ENCODE measurements at regions not wholly inside any gene's neighbourhood (a gene's known extent, or its start where the extent isn't known, plus 50 kb on each side); places are given as distances from the start of the nearest gene placed in this dataset.

GRCh38 chr2:153020201-153020600 lies 301.8 kb downstream of the ARL6IP6 start:
- ChIA-PET CTCF (no interaction called here), POLR2A (no interaction called here)
- no peak for TF ChIP-seq USF2 (IDR thresholded peaks at IDR 0.05; ENCODE audit: borderline replicate concordance, low read depth, low read length)
- no peak overlapping the region for H3K4me2 ChIP-seq
- no peaks in the 10 kb centered on the region for H3K4me1 ChIP-seq (ENCODE audit: control insufficient read depth in 1 of 2, insufficient read depth in 2 of 2, low read depth in 1 of 2, low read length in 1 of 2)
- H3K4me3 ChIP-seq (ENCODE audit: low read depth in 2 of 2, low read length in 1 of 2): no peak overlapping the region
- no peaks in the 10 kb centered on the region for H3K9me3 ChIP-seq
- H3K9ac ChIP-seq: no peak overlapping the region
- H3K79me2 ChIP-seq (ENCODE audit: insufficient read depth): no peaks in the 10 kb centered on the region
- no peak overlapping the region for H2AFZ ChIP-seq (ENCODE audit: low read depth)
- 2% methylated on average over 2 of the region's 2 CpGs for WGBS (ENCODE audit: low lambda C conversion rate)
- H3K36me3 ChIP-seq (replicated peaks in 1 of 2; ENCODE audit: control insufficient read depth in 1 of 2, insufficient read depth in 2 of 2, low read length in 1 of 2): no peaks in the 10 kb centered on the region
- no peaks in the 10 kb centered on the region for H3K27me3 ChIP-seq (ENCODE audit: insufficient read depth)
- H3F3A ChIP-seq (replicated peaks; ENCODE audit: insufficient read depth): no peaks in the 10 kb centered on the region
- DNase-seq: no peak
- H3K27ac ChIP-seq (ENCODE audit: low read depth in 2 of 2, low read length in 1 of 2): no peak overlapping the region
- no peaks in the 10 kb centered on the region for H3K9me2 ChIP-seq
- H4K20me1 ChIP-seq (ENCODE audit: insufficient read depth): no peaks in the 10 kb centered on the region

- Histone ChIP-seq H3K27me3 (ENCODE audit: insufficient read depth) (no peaks in the 10 kb centered on the region), H3K4me1 (ENCODE audit: control insufficient read depth in 1 of 2, insufficient read depth in 2 of 2, low read depth in 1 of 2, low read length in 1 of 2) (no peaks in the 10 kb centered on the region), H3K9ac (no peak overlapping the region), H3K4me2 (no peak overlapping the region), H2AFZ (ENCODE audit: low read depth) (no peak overlapping the region), H3K9me2 (no peaks in the 10 kb centered on the region), H4K20me1 (ENCODE audit: insufficient read depth) (no peaks in the 10 kb centered on the region), H3K79me2 (ENCODE audit: insufficient read depth) (no peaks in the 10 kb centered on the region), H3K27ac (ENCODE audit: low read depth in 2 of 2, low read length in 1 of 2) (no peak overlapping the region), H3K4me3 (ENCODE audit: low read depth in 2 of 2, low read length in 1 of 2) (no peak overlapping the region), H3F3A (replicated peaks; ENCODE audit: insufficient read depth) (no peaks in the 10 kb centered on the region), H3K9me3 (no peaks in the 10 kb centered on the region), H3K36me3 (replicated peaks in 1 of 2; ENCODE audit: control insufficient read depth in 1 of 2, insufficient read depth in 2 of 2, low read length in 1 of 2) (no peaks in the 10 kb centered on the region)
- ChIA-PET CTCF (no interaction called here), POLR2A (no interaction called here)
- TF ChIP-seq POLR2AphosphoS5 (IDR thresholded peaks at IDR 0.05; ENCODE audit: low read depth, low read length): no peak
- TF ChIP-seq TAF1 (IDR thresholded peaks at IDR 0.05; ENCODE audit: borderline replicate concordance, low read depth, low read length): no peak
- no peak for TF ChIP-seq GATA2 (CRISPR knock-in tag; IDR thresholded peaks at IDR 0.05)
- no peak for TF ChIP-seq USF2 (IDR thresholded peaks at IDR 0.05; ENCODE audit: borderline replicate concordance, low read depth, low read length)
- TF ChIP-seq MXI1 (IDR thresholded peaks at IDR 0.05; ENCODE audit: low read depth, low read length): no peak
- TF ChIP-seq PBX3 (IDR thresholded peaks at IDR 0.05): no peak
- TF ChIP-seq RAD21 (IDR thresholded peaks at IDR 0.05; ENCODE audit: low read length): no peak
- no peak for TF ChIP-seq ZBTB33 (IDR thresholded peaks at IDR 0.05; ENCODE audit: borderline replicate concordance, low read depth)
- no peak for TF ChIP-seq USF1 (IDR thresholded peaks at IDR 0.05; ENCODE audit: borderline replicate concordance, low read depth)
- no peak for TF ChIP-seq FOXM1 (IDR thresholded peaks at IDR 0.05; ENCODE audit: low read depth)
- no peak for TF ChIP-seq RXRA (IDR thresholded peaks at IDR 0.05; ENCODE audit: borderline replicate concordance, low read depth)
- no peak for TF ChIP-seq ELF1 (IDR thresholded peaks at IDR 0.05)
- TF ChIP-seq EZH2phosphoT487 (IDR thresholded peaks at IDR 0.05; ENCODE audit: borderline replicate concordance, low read depth): no peak
- TF ChIP-seq FOSL2 (IDR thresholded peaks at IDR 0.05; ENCODE audit: borderline replicate concordance, low read depth): no peak
- no peak for TF ChIP-seq FOXJ3 (CRISPR knock-in tag; IDR thresholded peaks at IDR 0.05)
- TF ChIP-seq NRF1 (IDR thresholded peaks at IDR 0.05; ENCODE audit: low read depth, low read length): no peak
- TF ChIP-seq GABPA (IDR thresholded peaks at IDR 0.05; ENCODE audit: low read depth): no peak
- TF ChIP-seq MAX (IDR thresholded peaks at IDR 0.05; ENCODE audit: low read depth): no peak
- WGBS (ENCODE audit: low lambda C conversion rate): 1% methylated on average over 5 of the region's 5 CpGs
- DNase-seq: no peak
These were observed 286.8 kb downstream of the ARL6IP6 start for GRCh38 chr2:153005071-153005730.
